PC-9 (cell line): ENCODE measurements at regions not wholly inside any gene's neighbourhood (a gene's known extent, or its start where the extent isn't known, plus 50 kb on each side); places are given as distances from the start of the nearest gene placed in this dataset.
"Not testable (repeated sequence)": the region's sequence is repeated elsewhere in the genome, so short reads cannot be mapped to it uniquely, and the experiment has no call there.

ENCODE experiments used
- CTCF ChIP-seq: fragments of 200-600 bp; sonication (generic); conservative IDR thresholded peaks from 2 replicates; pipeline ENCODE4 v1.6.1; 2017; ENCODE audit warnings: mixed run types, antibody characterized with exemption, mild to moderate bottlenecking, moderate library complexity
- EZH2 ChIP-seq: fragments of 200-600 bp; sonication (generic); IDR thresholded peaks from 2 replicates; pipeline ENCODE4 v1.8.0; 2017; ENCODE audit warnings: antibody characterized with exemption, low read depth

- TF ChIP-seq CTCF, EZH2: not testable (repeated sequence)
These were observed 1214.2 kb downstream of the FOXD4L5 start for GRCh38 chr9:64070611-64071357.
